ENCODE measurements at regions not wholly inside any gene's neighbourhood (a gene's known extent, or its start where the extent isn't known, plus 50 kb on each side); places are given as distances from the start of the nearest gene placed in this dataset.

DNA sequence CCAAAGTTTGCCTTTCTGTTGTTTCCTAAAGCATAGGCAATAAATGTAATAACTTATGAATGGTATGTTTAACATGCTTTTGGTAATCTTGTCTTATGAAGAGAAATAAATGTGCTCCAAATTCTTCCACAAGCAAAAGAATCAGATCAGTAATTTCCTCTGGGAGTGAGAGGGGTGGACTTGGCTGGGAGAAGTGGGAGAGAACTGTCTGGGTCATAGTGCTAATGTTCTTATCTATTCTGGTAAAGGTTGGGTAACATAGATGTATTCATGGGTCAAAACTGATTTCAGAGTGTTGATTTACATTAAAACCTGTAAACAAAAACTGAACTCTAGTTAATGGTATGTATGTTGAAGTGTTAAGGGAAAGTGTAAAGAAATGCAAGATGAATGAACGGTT is 211.7 kb upstream of the IRS2 start:
- Histone ChIP-seq H3K9me2 (ENCODE audit: insufficient read depth) (no peaks in the 10 kb centered on the region), H3K4me3 (no peak overlapping the region), H3F3A (replicated peaks; ENCODE audit: low read depth) (no peaks in the 10 kb centered on the region), H3K4me2 (no peak overlapping the region), H2AFZ (no peak overlapping the region), H3K27me3 (ENCODE audit: insufficient read depth) (no peaks in the 10 kb centered on the region), H4K20me1 (replicated peaks; ENCODE audit: insufficient read depth) (no peaks in the 10 kb centered on the region), H3K4me1 (ENCODE audit: insufficient read depth) (no peaks in the 10 kb centered on the region), H3K27ac (ENCODE audit: low read depth) (no peak overlapping the region), H3K79me2 (replicated peaks; ENCODE audit: insufficient read depth) (no peaks in the 10 kb centered on the region), H3K36me3 (ENCODE audit: insufficient read depth) (no peaks in the 10 kb centered on the region)
- H3K27ac Mint-ChIP-seq, result no peak overlapping the region
- peaks cover 6% of the 10 kb centered on the region; the same call in 2 of the 3 replicates for H3K9me3 Mint-ChIP-seq
- no peak overlapping the region for H3K4me3 Mint-ChIP-seq
- peaks cover 2% of the 10 kb centered on the region for H3K27me3 Mint-ChIP-seq (ENCODE audit: insufficient read depth, low read depth, poor library complexity)
- TF ChIP-seq, protein P1, sequence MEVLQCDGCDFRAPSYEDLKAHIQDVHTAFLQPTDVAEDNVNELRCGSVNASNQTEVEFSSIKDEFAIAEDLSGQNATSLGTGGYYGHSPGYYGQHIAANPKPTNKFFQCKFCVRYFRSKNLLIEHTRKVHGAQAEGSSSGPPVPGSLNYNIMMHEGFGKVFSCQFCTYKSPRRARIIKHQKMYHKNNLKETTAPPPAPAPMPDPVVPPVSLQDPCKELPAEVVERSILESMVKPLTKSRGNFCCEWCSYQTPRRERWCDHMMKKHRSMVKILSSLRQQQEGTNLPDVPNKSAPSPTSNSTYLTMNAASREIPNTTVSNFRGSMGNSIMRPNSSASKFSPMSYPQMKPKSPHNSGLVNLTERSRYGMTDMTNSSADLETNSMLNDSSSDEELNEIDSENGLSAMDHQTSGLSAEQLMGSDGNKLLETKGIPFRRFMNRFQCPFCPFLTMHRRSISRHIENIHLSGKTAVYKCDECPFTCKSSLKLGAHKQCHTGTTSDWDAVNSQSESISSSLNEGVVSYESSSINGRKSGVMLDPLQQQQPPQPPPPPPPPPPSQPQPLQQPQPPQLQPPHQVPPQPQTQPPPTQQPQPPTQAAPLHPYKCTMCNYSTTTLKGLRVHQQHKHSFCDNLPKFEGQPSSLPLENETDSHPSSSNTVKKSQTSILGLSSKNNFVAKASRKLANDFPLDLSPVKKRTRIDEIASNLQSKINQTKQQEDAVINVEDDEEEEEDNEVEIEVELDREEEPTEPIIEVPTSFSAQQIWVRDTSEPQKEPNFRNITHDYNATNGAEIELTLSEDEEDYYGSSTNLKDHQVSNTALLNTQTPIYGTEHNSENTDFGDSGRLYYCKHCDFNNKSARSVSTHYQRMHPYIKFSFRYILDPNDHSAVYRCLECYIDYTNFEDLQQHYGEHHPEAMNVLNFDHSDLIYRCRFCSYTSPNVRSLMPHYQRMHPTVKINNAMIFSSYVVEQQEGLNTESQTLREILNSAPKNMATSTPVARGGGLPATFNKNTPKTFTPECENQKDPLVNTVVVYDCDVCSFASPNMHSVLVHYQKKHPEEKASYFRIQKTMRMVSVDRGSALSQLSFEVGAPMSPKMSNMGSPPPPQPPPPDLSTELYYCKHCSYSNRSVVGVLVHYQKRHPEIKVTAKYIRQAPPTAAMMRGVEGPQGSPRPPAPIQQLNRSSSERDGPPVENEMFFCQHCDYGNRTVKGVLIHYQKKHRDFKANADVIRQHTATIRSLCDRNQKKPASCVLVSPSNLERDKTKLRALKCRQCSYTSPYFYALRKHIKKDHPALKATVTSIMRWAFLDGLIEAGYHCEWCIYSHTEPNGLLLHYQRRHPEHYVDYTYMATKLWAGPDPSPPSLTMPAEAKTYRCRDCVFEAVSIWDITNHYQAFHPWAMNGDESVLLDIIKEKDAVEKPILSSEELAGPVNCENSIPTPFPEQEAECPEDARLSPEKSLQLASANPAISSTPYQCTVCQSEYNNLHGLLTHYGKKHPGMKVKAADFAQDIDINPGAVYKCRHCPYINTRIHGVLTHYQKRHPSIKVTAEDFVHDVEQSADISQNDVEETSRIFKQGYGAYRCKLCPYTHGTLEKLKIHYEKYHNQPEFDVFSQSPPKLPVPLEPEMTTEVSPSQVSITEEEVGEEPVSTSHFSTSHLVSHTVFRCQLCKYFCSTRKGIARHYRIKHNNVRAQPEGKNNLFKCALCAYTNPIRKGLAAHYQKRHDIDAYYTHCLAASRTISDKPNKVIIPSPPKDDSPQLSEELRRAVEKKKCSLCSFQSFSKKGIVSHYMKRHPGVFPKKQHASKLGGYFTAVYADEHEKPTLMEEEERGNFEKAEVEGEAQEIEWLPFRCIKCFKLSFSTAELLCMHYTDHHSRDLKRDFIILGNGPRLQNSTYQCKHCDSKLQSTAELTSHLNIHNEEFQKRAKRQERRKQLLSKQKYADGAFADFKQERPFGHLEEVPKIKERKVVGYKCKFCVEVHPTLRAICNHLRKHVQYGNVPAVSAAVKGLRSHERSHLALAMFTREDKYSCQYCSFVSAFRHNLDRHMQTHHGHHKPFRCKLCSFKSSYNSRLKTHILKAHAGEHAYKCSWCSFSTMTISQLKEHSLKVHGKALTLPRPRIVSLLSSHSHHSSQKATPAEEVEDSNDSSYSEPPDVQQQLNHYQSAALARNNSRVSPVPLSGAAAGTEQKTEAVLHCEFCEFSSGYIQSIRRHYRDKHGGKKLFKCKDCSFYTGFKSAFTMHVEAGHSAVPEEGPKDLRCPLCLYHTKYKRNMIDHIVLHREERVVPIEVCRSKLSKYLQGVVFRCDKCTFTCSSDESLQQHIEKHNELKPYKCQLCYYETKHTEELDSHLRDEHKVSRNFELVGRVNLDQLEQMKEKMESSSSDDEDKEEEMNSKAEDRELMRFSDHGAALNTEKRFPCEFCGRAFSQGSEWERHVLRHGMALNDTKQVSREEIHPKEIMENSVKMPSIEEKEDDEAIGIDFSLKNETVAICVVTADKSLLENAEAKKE (CRISPR knock-in tag; IDR thresholded peaks at IDR 0.05), result no peak
- TF ChIP-seq, protein P2, sequence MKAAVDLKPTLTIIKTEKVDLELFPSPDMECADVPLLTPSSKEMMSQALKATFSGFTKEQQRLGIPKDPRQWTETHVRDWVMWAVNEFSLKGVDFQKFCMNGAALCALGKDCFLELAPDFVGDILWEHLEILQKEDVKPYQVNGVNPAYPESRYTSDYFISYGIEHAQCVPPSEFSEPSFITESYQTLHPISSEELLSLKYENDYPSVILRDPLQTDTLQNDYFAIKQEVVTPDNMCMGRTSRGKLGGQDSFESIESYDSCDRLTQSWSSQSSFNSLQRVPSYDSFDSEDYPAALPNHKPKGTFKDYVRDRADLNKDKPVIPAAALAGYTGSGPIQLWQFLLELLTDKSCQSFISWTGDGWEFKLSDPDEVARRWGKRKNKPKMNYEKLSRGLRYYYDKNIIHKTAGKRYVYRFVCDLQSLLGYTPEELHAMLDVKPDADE (IDR thresholded peaks at IDR 0.05), result no peak
- TF ChIP-seq, protein P3, sequence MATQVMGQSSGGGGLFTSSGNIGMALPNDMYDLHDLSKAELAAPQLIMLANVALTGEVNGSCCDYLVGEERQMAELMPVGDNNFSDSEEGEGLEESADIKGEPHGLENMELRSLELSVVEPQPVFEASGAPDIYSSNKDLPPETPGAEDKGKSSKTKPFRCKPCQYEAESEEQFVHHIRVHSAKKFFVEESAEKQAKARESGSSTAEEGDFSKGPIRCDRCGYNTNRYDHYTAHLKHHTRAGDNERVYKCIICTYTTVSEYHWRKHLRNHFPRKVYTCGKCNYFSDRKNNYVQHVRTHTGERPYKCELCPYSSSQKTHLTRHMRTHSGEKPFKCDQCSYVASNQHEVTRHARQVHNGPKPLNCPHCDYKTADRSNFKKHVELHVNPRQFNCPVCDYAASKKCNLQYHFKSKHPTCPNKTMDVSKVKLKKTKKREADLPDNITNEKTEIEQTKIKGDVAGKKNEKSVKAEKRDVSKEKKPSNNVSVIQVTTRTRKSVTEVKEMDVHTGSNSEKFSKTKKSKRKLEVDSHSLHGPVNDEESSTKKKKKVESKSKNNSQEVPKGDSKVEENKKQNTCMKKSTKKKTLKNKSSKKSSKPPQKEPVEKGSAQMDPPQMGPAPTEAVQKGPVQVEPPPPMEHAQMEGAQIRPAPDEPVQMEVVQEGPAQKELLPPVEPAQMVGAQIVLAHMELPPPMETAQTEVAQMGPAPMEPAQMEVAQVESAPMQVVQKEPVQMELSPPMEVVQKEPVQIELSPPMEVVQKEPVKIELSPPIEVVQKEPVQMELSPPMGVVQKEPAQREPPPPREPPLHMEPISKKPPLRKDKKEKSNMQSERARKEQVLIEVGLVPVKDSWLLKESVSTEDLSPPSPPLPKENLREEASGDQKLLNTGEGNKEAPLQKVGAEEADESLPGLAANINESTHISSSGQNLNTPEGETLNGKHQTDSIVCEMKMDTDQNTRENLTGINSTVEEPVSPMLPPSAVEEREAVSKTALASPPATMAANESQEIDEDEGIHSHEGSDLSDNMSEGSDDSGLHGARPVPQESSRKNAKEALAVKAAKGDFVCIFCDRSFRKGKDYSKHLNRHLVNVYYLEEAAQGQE (IDR thresholded peaks at IDR 0.05; ENCODE audit: unreplicated experiment), result no peak
- TF ChIP-seq JUNB (IDR thresholded peaks at IDR 0.05; ENCODE audit: unreplicated experiment) (no peak), EZH2phosphoT487 (IDR thresholded peaks at IDR 0.05; ENCODE audit: unreplicated experiment) (no peak), EZH2 (IDR thresholded peaks at IDR 0.05; ENCODE audit: low read depth, unreplicated experiment) (no peak), STAT1 (IDR thresholded peaks at IDR 0.05; ENCODE audit: unreplicated experiment) (no peak), ZNF114 (CRISPR knock-in tag; IDR thresholded peaks at IDR 0.05) (no peak), POLR2AphosphoS5 (IDR thresholded peaks at IDR 0.05; ENCODE audit: low read depth) (no peak), NANOG (IDR thresholded peaks at IDR 0.05; ENCODE audit: borderline replicate concordance) (no peak), CREB1 (CRISPR knock-in tag; IDR thresholded peaks at IDR 0.05; ENCODE audit: low read depth) (no peak), ZNF331 (CRISPR knock-in tag; IDR thresholded peaks at IDR 0.05; ENCODE audit: low read depth) (no peak)
- TF ChIP-seq, protein P4, sequence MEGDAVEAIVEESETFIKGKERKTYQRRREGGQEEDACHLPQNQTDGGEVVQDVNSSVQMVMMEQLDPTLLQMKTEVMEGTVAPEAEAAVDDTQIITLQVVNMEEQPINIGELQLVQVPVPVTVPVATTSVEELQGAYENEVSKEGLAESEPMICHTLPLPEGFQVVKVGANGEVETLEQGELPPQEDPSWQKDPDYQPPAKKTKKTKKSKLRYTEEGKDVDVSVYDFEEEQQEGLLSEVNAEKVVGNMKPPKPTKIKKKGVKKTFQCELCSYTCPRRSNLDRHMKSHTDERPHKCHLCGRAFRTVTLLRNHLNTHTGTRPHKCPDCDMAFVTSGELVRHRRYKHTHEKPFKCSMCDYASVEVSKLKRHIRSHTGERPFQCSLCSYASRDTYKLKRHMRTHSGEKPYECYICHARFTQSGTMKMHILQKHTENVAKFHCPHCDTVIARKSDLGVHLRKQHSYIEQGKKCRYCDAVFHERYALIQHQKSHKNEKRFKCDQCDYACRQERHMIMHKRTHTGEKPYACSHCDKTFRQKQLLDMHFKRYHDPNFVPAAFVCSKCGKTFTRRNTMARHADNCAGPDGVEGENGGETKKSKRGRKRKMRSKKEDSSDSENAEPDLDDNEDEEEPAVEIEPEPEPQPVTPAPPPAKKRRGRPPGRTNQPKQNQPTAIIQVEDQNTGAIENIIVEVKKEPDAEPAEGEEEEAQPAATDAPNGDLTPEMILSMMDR (conservative IDR thresholded peaks at IDR 0.05; ENCODE audit: low read depth in 2 of 2), result no peak
- ATAC-seq, result no peak
- no peaks in the 10 kb centered on the region; the same call in 2 of the 3 replicates for H3K4me1 Mint-ChIP-seq
- no peak for DNase-seq (ENCODE audit: low spot score)
- no peaks in the 10 kb centered on the region for H3K36me3 Mint-ChIP-seq (ENCODE audit: low read depth)
